CD4-positive, alpha-beta T cell (primary cell): ENCODE measurements at regions not wholly inside any gene's neighbourhood (a gene's known extent, or its start where the extent isn't known, plus 50 kb on each side); places are given as distances from the start of the nearest gene placed in this dataset.

Experiments used
- ATAC-seq: fragments of 200-7000 bp; cut with Tn5 transposase; one replicate; pipeline ENCODE4 v1.10.0; 2022; ENCODE audit warnings: mild to moderate bottlenecking; ENCODE audit not compliant: poor library complexity
- CTCF ChIA-PET: fragments of 350-600 bp; sonication (Branson Sonifier 250); formaldehyde crosslinking; loops from one replicate; lab custom pipeline; 2021; ENCODE audit warnings: antibody characterized with exemption, inconsistent platforms; lab: Charles Lee
- POLR2A ChIA-PET: fragments of 350-600 bp; sonication (Branson Sonifier 250); formaldehyde crosslinking; loops from one replicate; lab custom pipeline; 2021; ENCODE audit warnings: antibody characterized with exemption, inconsistent platforms; lab: Charles Lee
- DNase-seq, 14 experiments: peaks; one replicate each; pipeline ENCODE4 v3.0.0-alpha.2; 2013 to 2020; ENCODE audit warnings: mixed read lengths in 2 of 14
- H3K27ac ChIP-seq, 2 donors: one replicate each; pipeline versions ENCODE4 v1.5.1 to v1.7.0; 2013; ENCODE audit warnings: low read length in 2 of 2, low read depth in 1 of 2, mild to moderate bottlenecking in 1 of 2
- H3K27me3 ChIP-seq, 2 experiments: 1 replicate in 1 of 2; 2 replicates in 1 of 2; pipeline versions ENCODE4 v1.6.1 to v1.7.0; 2013; ENCODE audit warnings: low read length in 2 of 2, control low read depth in 1 of 2, mild to moderate bottlenecking in 1 of 2, moderate library complexity in 1 of 2; ENCODE audit not compliant: insufficient read depth in 2 of 2, control insufficient read depth in 1 of 2
- H3K36me3 ChIP-seq: one replicate; pipeline ENCODE4 v1.6.1; 2013; ENCODE audit warnings: low read length, control low read depth; ENCODE audit not compliant: insufficient read depth
- H3K4me1 ChIP-seq: one replicate; pipeline ENCODE4 v1.6.1; 2013; ENCODE audit warnings: low read length, control low read depth; ENCODE audit not compliant: insufficient read depth
- H3K4me3 ChIP-seq: one replicate; pipeline ENCODE4 v1.5.1; 2013; ENCODE audit warnings: mild to moderate bottlenecking, low read length, moderate library complexity
- H3K9me3 ChIP-seq, 2 experiments: 1 replicate in 1 of 2; 2 replicates in 1 of 2; pipeline versions ENCODE4 v1.6.1 to v1.7.0; 2013; ENCODE audit warnings: low read length in 2 of 2, mild to moderate bottlenecking in 2 of 2, control low read depth in 1 of 2, moderate library complexity in 1 of 2; ENCODE audit not compliant: control insufficient read depth in 1 of 2, insufficient read depth in 1 of 2
- H3K27ac Mint-ChIP-seq: one replicate; pipeline ENCODE4 v1.8.0; 2020; ENCODE audit warnings: mixed read lengths
- H3K27me3 Mint-ChIP-seq: one replicate; pipeline ENCODE4 v1.8.0; 2021; ENCODE audit warnings: mixed read lengths
- H3K36me3 Mint-ChIP-seq: one replicate; pipeline ENCODE4 v1.8.0; 2021; ENCODE audit warnings: low read depth, mixed read lengths
- H3K4me1 Mint-ChIP-seq: one replicate; pipeline ENCODE4 v1.8.0; 2021; ENCODE audit warnings: low read depth, mixed read lengths
- H3K4me3 Mint-ChIP-seq: one replicate; pipeline ENCODE4 v1.8.0; 2020; ENCODE audit warnings: mild to moderate bottlenecking, mixed read lengths
- H3K9me3 Mint-ChIP-seq: one replicate; pipeline ENCODE4 v1.8.0; 2020; ENCODE audit warnings: mixed read lengths
- CTCF ChIP-seq: fragments of 200-600 bp; IDR thresholded peaks from one replicate; pipeline ENCODE4 v1.8.0; 2022; ENCODE audit warnings: antibody characterized with exemption, mild to moderate bottlenecking
- intact Hi-C, 2 experiments: fragments of 100-400 bp; cut with DNase I in 1 of 2; cut with micrococcal nuclease in 1 of 2; formaldehyde crosslinking; loops; one replicate each; pipeline versions ENCODE4 v1.15.1 to v1.9.0; 2023 to 2025; cut with DNase I, micrococcal nuclease

- peaks cover 0 to 10% of the 10 kb centered on the region in 2 experiments for H3K9me3 ChIP-seq
- Mint-ChIP-seq H3K27ac (no peak overlapping the region), H3K27me3 (peaks cover under 1% of the 10 kb centered on the region), H3K4me3 (no peak overlapping the region), H3K9me3 (no peaks in the 10 kb centered on the region), H3K36me3 (no peaks in the 10 kb centered on the region), H3K4me1 (no peaks in the 10 kb centered on the region)
- no peaks in the 10 kb centered on the region for H3K27me3 ChIP-seq
- no peaks in the 10 kb centered on the region for H3K36me3 ChIP-seq
- H3K4me1 ChIP-seq, result peaks cover 13% of the 10 kb centered on the region
- POLR2A ChIA-PET, result no interaction called here
- CTCF ChIA-PET, result no interaction called here
- DNase-seq, result no peak
- H3K4me3 ChIP-seq, result no peak overlapping the region
- no peak for TF ChIP-seq CTCF
- H3K27ac ChIP-seq, result no peak overlapping the region
- intact Hi-C loops, result no loop called here
- ATAC-seq, result no peak
Measured at GRCh38 chr6:169920359-169921020, 169.1 kb downstream of the ERMARD start.

DNA sequence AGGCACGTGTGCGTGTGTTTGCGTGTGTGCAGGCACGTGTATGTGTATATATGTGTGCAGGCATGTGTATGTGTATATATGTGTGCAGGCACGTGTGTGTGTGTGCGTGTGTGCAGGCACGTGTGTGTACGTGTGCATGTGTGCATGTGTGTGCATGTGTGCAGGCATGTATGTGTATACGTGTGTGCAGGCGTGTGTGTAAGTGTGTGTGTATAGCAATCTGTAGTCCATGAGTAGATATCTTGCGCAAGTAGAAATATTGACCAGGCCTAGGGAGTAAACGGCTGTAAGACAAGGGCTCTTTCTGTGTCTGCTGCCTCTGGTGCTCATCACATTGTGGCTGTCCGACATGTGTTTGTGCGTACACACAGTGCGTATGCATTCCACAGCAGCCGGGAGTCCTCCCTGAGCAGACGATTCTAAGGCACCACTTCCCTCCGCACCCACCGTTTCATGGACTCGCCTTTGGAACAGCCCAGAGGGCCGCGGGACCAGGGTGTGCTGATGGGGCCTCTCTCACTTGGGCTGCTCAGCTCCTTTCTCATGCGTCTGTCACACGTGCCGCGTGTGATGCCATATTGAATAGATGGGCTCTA, 167.6 kb downstream of the ERMARD start:
- H3K27me3 ChIP-seq, result no peaks in the 10 kb centered on the region
- Mint-ChIP-seq H3K9me3 (no peaks in the 10 kb centered on the region), H3K4me3 (no peak overlapping the region), H3K27me3 (no peaks in the 10 kb centered on the region), H3K36me3 (no peaks in the 10 kb centered on the region), H3K4me1 (no peaks in the 10 kb centered on the region), H3K27ac (no peak overlapping the region)
- H3K9me3 ChIP-seq, result peaks cover 0 to 10% of the 10 kb centered on the region in 2 experiments
- no peak for TF ChIP-seq CTCF
- intact Hi-C loops, result no loop called here
- DNase-seq (no peak), ATAC-seq (no peak)
- H3K27ac ChIP-seq, result no peak overlapping the region
- ChIA-PET CTCF (no interaction called here), POLR2A (no interaction called here)
- no peaks in the 10 kb centered on the region for H3K36me3 ChIP-seq
- H3K4me3 ChIP-seq, result no peak overlapping the region
- H3K4me1 ChIP-seq, result peaks cover 13% of the 10 kb centered on the region

DNA sequence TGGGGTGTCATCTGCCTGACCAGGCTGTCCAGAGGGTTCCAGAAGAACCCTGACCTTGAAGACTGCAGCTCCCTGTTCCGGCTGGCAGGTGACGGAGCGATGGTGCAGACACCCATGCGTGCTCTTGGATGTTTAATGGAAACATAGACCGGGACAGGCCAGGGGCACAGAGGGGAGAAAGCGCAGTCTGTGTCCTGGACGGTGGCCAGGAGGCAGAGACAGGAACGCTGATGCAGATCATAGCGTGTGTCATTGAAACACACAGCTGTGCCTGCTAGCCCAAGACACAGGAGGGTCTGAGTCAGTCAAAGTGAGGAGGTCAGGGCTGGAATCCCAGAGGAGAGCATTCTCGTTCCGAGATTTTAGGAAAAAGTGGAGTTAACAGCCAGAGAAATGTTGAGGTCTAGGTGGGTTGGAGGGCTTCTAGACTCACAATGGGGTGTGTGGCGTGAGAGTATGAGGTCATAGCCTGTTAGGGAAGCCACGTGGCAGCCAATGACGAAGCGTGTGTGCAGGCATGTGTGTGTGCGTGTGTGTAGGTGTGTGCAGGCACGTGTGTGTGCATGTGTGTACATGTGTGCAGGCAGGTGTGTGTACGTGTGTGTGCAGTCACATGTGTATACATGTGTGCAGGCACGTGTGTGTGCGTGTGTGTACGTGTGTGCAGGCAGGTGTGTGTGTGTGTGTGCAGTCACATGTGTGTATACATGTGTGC, 167.0 kb downstream of the ERMARD start:
- H3K9me3 Mint-ChIP-seq, result no peaks in the 10 kb centered on the region
- Histone ChIP-seq H3K4me1 (peaks cover 13% of the 10 kb centered on the region), H3K27ac (no peak overlapping the region), H3K4me3 (no peak overlapping the region), H3K9me3 (peaks cover 0 to 10% of the 10 kb centered on the region in 2 experiments), H3K36me3 (no peaks in the 10 kb centered on the region), H3K27me3 (no peaks in the 10 kb centered on the region)
- no peak overlapping the region for H3K4me3 Mint-ChIP-seq
- ChIA-PET CTCF (no interaction called here), POLR2A (no interaction called here)
- intact Hi-C loops, result no loop called here
- no peaks in the 10 kb centered on the region for H3K36me3 Mint-ChIP-seq
- DNase-seq (no peak), ATAC-seq (no peak)
- H3K27me3 Mint-ChIP-seq, result no peaks in the 10 kb centered on the region
- H3K27ac Mint-ChIP-seq, result no peak overlapping the region
- TF ChIP-seq CTCF, result no peak
- no peaks in the 10 kb centered on the region for H3K4me1 Mint-ChIP-seq
